Heart left ventricle (tissue), 16 donors: ENCODE measurements at regions not wholly inside any gene's neighbourhood (a gene's known extent, or its start where the extent isn't known, plus 50 kb on each side); places are given as distances from the start of the nearest gene placed in this dataset.

Experiments
- ATAC-seq, 4 donors: fragments of 200-7000 bp; cut with Tn5 transposase; one replicate each; pipeline ENCODE4 v1.9.1; 2020 to 2022; ENCODE audit warnings: moderate library complexity in 4 of 4, mild to moderate bottlenecking in 3 of 4, moderate number of reproducible peaks in 1 of 4
- DNase-seq, 5 donors: peaks; one replicate each; pipeline ENCODE4 v3.0.0-alpha.2; 2020
- H3K27ac ChIP-seq, 12 donors: fragments of 200-600 bp; sonication (generic) in 4 of 12; one replicate each; pipeline versions ENCODE4 v1.5.0 to v1.8.0; 2016 to 2022; ENCODE audit warnings: mild to moderate bottlenecking in 2 of 12
- H3K27me3 ChIP-seq, 9 donors: fragments of 200-600 bp; sonication (generic) in 2 of 9; one replicate each; pipeline versions ENCODE4 v1.5.1 to v1.8.0; 2016 to 2022; ENCODE audit warnings: mild to moderate bottlenecking in 3 of 9
- H3K36me3 ChIP-seq, 9 donors: fragments of 200-600 bp; sonication (generic) in 2 of 9; one replicate each; pipeline versions ENCODE4 v1.5.0 to v1.8.0; 2018 to 2022; ENCODE audit warnings: mild to moderate bottlenecking in 2 of 9
- H3K4me1 ChIP-seq, 12 donors: fragments of 200-600 bp; sonication (generic) in 4 of 12; one replicate each; pipeline versions ENCODE4 v1.5.0 to v1.8.0; 2016 to 2022; ENCODE audit warnings: mild to moderate bottlenecking in 3 of 12
- H3K4me3 ChIP-seq, 12 donors: fragments of 200-600 bp; sonication (generic) in 4 of 12; one replicate each; pipeline versions ENCODE4 v1.5.0 to v1.8.0; 2017 to 2022; ENCODE audit warnings: mild to moderate bottlenecking in 9 of 12, moderate library complexity in 4 of 12
- H3K9me3 ChIP-seq, 12 donors: fragments of 200-600 bp; sonication (generic) in 4 of 12; one replicate each; pipeline versions ENCODE4 v1.5.0 to v1.8.0; 2016 to 2022; ENCODE audit warnings: mild to moderate bottlenecking in 1 of 12
- CTCF ChIP-seq, 12 donors: fragments of 200-600 bp; sonication (generic) in 4 of 12; IDR thresholded peaks; one replicate each; pipeline versions ENCODE4 v1.5.0 to v1.8.0; 2018 to 2022; ENCODE audit warnings: antibody characterized with exemption in 12 of 12, mild to moderate bottlenecking in 5 of 12
- POLR2A ChIP-seq, 2 donors: fragments of 450-650 bp; IDR thresholded peaks; one replicate each; pipeline ENCODE4 v1.6.1; 2017; ENCODE audit warnings: antibody characterized with exemption in 2 of 2, mild to moderate bottlenecking in 2 of 2, moderate library complexity in 2 of 2
- WGBS, 4 donors: extraction: QIAGEN DNeasy Blood & Tissue Kit in 2 of 4; methylation state at CpG; one replicate each; pipeline versions ENCODE4 v1.1.5 to v1.1.7; 2013 to 2018; 5-methylcytosine and 5-hydroxymethylcytosine counted together
- intact Hi-C, 10 donors: fragments of 100-400 bp; cut with DNase I; formaldehyde crosslinking; loops; one replicate each; pipeline versions ENCODE4 v1.11.1 to v1.14.2; 2022
- donor health status: ischemic (EF 13 %, LVEDD 7.1; RV severe dilation, severe dysfunction).
- donor health status: healthy with polysubstance abuse.
- donor health status: DM: no; HTN: yes; CAD: no.
- donor health status: DM: no; HTN: no; CAD: no.
- donor health status: ischemic (EF 25% LVEDD 6.9; RV normal size, moderate dysfunction).
- donor health status: ischemic (EF 25% LVEDD 5.7; RV mildly dilated, moderate dysfunction).
- donor health status: healthy.
- donor health status: DM: yes; HTN: yes; CAD: no.
- donor health status: ischemic (EF 35%, LVEDD 5.7; RV mildly dilated, moderate dysfunction).
- donor health status: nonischemic (EF 11% LVEDD 7.7; RV severe dilation, severe dysfunction).
- donor health status: DM: yes; HTN: yes; CAD: no.
- donor health status: PGD.
- donor health status: ischemic (EF 29% LVEDD 5.4; RV normal size, mild dysfunction).
- donor health status: nonischemic (EF 23%, LVEDD 6.1; RV moderate dilation, normal function).

GRCh38 chr9:91106415-91107081 lies 255.2 kb downstream of the AUH start:
- TF ChIP-seq POLR2A (IDR thresholded peaks at IDR 0.05) (no peak), CTCF (IDR thresholded peaks at IDR 0.05) (no peak)
- Histone ChIP-seq H3K4me3 (no peak overlapping the region), H3K27ac (no peak overlapping the region), H3K36me3 (no peaks in the 10 kb centered on the region), H3K27me3 (no peaks in the 10 kb centered on the region), H3K9me3 (peaks cover 0 to 17% (median 9%) of the 10 kb centered on the region in 12 donors), H3K4me1 (peaks cover 0 to 12% (median 7%) of the 10 kb centered on the region in 12 donors)
- ATAC-seq (no peak), DNase-seq (no peak)
- intact Hi-C loops: loop anchor here in 2 of 10 donors (10.0 kb wide), 2 partner anchors 48 to 238 kb away; no protein-coding TSS in a partner anchor
- 81 to 87% (median 86%) methylated on average over 9 of the region's 9 CpGs for WGBS, 4 donors

- Histone ChIP-seq H3K4me1 (peaks cover 0 to 6% (median 0%) of the 10 kb centered on the region in 12 donors), H3K27ac (no peak overlapping the region), H3K36me3 (no peaks in the 10 kb centered on the region), H3K9me3 (peaks cover 0 to 18% (median 9%) of the 10 kb centered on the region in 12 donors), H3K4me3 (no peak overlapping the region), H3K27me3 (no peaks in the 10 kb centered on the region)
- no peak for DNase-seq
- ATAC-seq: no peak
- intact Hi-C loops: loop anchor here in 1 of 10 donors (10.0 kb wide), 1 partner anchor 84 kb away; no protein-coding TSS in a partner anchor
- TF ChIP-seq CTCF (IDR thresholded peaks at IDR 0.05) (no peak), POLR2A (IDR thresholded peaks at IDR 0.05) (no peak)
Observed at GRCh38 chr9:91111226-91111625, 250.5 kb downstream of the AUH start.

GRCh38 chr9:91111876-91112275 lies 249.8 kb downstream of the AUH start:
- 91 to 95% (median 93%) methylated on average over 5 to 6 of the region's 6 CpGs for WGBS, 4 donors
- TF ChIP-seq CTCF (IDR thresholded peaks at IDR 0.05): no peak
- no peak for TF ChIP-seq POLR2A (IDR thresholded peaks at IDR 0.05)
- DNase-seq: no peak
- no peak for ATAC-seq
- Histone ChIP-seq H3K4me3 (no peak overlapping the region), H3K27me3 (no peaks in the 10 kb centered on the region), H3K36me3 (no peaks in the 10 kb centered on the region), H3K4me1 (peaks cover 0 to 9% (median 0%) of the 10 kb centered on the region in 12 donors), H3K27ac (no peak overlapping the region), H3K9me3 (peaks cover 0 to 18% (median 9%) of the 10 kb centered on the region in 12 donors)
- intact Hi-C loops: loop anchor here in 1 of 10 donors (10.0 kb wide), 1 partner anchor 83 kb away; no protein-coding TSS in a partner anchor

GRCh38 chr9:91113016-91113415 lies 248.7 kb downstream of the AUH start:
- Histone ChIP-seq H3K4me3 (no peak overlapping the region), H3K27ac (no peak overlapping the region), H3K36me3 (no peaks in the 10 kb centered on the region), H3K27me3 (no peaks in the 10 kb centered on the region), H3K9me3 (peaks cover 0 to 21% (median 9%) of the 10 kb centered on the region in 12 donors), H3K4me1 (peaks cover 0 to 16% (median 6%) of the 10 kb centered on the region in 12 donors)
- ATAC-seq: no peak
- no peak for DNase-seq
- 86 to 95% (median 91%) methylated on average over 2 of the region's 2 CpGs for WGBS, 4 donors
- TF ChIP-seq CTCF (IDR thresholded peaks at IDR 0.05) (no peak), POLR2A (IDR thresholded peaks at IDR 0.05) (no peak)
- intact Hi-C loops: loop anchor here in 1 of 10 donors (10.0 kb wide), 1 partner anchor 82 kb away; no protein-coding TSS in a partner anchor
